ENCODE measurements at regions not wholly inside any gene's neighbourhood (a gene's known extent, or its start where the extent isn't known, plus 50 kb on each side); places are given as distances from the start of the nearest gene placed in this dataset.
A peak's percentile ranks its signal among the peaks of the same experiment; 100 is the strongest.
"Not testable (repeated sequence)": the region's sequence is repeated elsewhere in the genome, so short reads cannot be mapped to it uniquely, and the experiment has no call there.

GRCh38 chr22:34526681-34527080, 539.3 kb upstream of the ISX start:
- no peak for DNase-seq (ENCODE audit: low read depth in 4 of 4, low spot score in 3 of 4)

GRCh38 chr22:34534101-34534500, 531.9 kb upstream of the ISX start:
- DNase-seq (ENCODE audit: low read depth in 4 of 4, low spot score in 3 of 4), result no peak

GRCh38 chr22:34567367-34567766, 498.6 kb upstream of the ISX start:
- no peak for DNase-seq (ENCODE audit: low read depth in 4 of 4, low spot score in 3 of 4)

- DNase-seq (ENCODE audit: low read depth in 4 of 4, low spot score in 3 of 4), result no peak
Measured at GRCh38 chr22:34570408-34570807, 495.6 kb upstream of the ISX start.

- DNase-seq (ENCODE audit: low read depth in 4 of 4, low spot score in 3 of 4), result no peak
Measured at GRCh38 chr22:34579519-34579918, 486.4 kb upstream of the ISX start.

GRCh38 chr22:34587357-34588356, 478.3 kb upstream of the ISX start:
- peak in 3 of 4 donors; percentile 4 to 24 (median 12) for DNase-seq (ENCODE audit: low read depth in 4 of 4, low spot score in 3 of 4)

GRCh38 chr22:34588871-34589545, 476.9 kb upstream of the ISX start:
- no peak for DNase-seq (ENCODE audit: low read depth in 4 of 4, low spot score in 3 of 4)

- no peak for DNase-seq (ENCODE audit: low read depth in 4 of 4, low spot score in 3 of 4)
Measured at GRCh38 chr22:34592123-34592740, 473.7 kb upstream of the ISX start.

- no peak for DNase-seq (ENCODE audit: low read depth in 4 of 4, low spot score in 3 of 4)
Measured at GRCh38 chr22:34599567-34599966, 466.4 kb upstream of the ISX start.

- DNase-seq (ENCODE audit: low read depth in 4 of 4, low spot score in 3 of 4), result no peak
Measured at GRCh38 chr22:34604312-34604711, 461.6 kb upstream of the ISX start.

GRCh38 chr22:34608106-34608505, 457.9 kb upstream of the ISX start:
- no peak for DNase-seq (ENCODE audit: low read depth in 4 of 4, low spot score in 3 of 4)

GRCh38 chr22:34608540-34609115, 457.3 kb upstream of the ISX start:
- DNase-seq (ENCODE audit: low read depth in 4 of 4, low spot score in 3 of 4), result no peak

GRCh38 chr22:34609646-34610045, 456.3 kb upstream of the ISX start:
- DNase-seq (ENCODE audit: low read depth in 4 of 4, low spot score in 3 of 4), result no peak

- no peak for DNase-seq (ENCODE audit: low read depth in 4 of 4, low spot score in 3 of 4)
Measured at GRCh38 chr22:34620161-34620560, 445.8 kb upstream of the ISX start.

GRCh38 chr22:34620832-34621231, 445.1 kb upstream of the ISX start:
- DNase-seq (ENCODE audit: low read depth in 4 of 4, low spot score in 3 of 4), result no peak

GRCh38 chr22:34622602-34623001, 443.4 kb upstream of the ISX start:
- DNase-seq (ENCODE audit: low read depth in 4 of 4, low spot score in 3 of 4), result no peak

GRCh38 chr22:34623580-34623979, 442.4 kb upstream of the ISX start:
- no peak for DNase-seq (ENCODE audit: low read depth in 4 of 4, low spot score in 3 of 4)

GRCh38 chr22:34625892-34626291, 440.1 kb upstream of the ISX start:
- DNase-seq (ENCODE audit: low read depth in 4 of 4, low spot score in 3 of 4), result not testable (repeated sequence)

- no peak for DNase-seq (ENCODE audit: low read depth in 4 of 4, low spot score in 3 of 4)
Measured at GRCh38 chr22:34638128-34638527, 427.8 kb upstream of the ISX start.

GRCh38 chr22:34639911-34640310, 426.0 kb upstream of the ISX start:
- no peak for DNase-seq (ENCODE audit: low read depth in 4 of 4, low spot score in 3 of 4)

GRCh38 chr22:34645375-34645774, 420.6 kb upstream of the ISX start:
- DNase-seq (ENCODE audit: low read depth in 4 of 4, low spot score in 3 of 4), result no peak

All from right renal pelvis (tissue), 4 donors.